ENCODE measurements at regions not wholly inside any gene's neighbourhood (a gene's known extent, or its start where the extent isn't known, plus 50 kb on each side); places are given as distances from the start of the nearest gene placed in this dataset.
"Not testable (repeated sequence)": the region's sequence is repeated elsewhere in the genome, so short reads cannot be mapped to it uniquely, and the experiment has no call there.

GRCh38 chr12:83700838-83701237, 1014.1 kb downstream of the TMTC2 start:
- Histone ChIP-seq H3K36me3 (replicated peaks in 1 of 2; ENCODE audit: insufficient read depth in 1 of 2, low read depth in 2 of 2) (no peaks in the 10 kb centered on the region), H3K4me3 (no peak overlapping the region), H3K27me3 (no peaks in the 10 kb centered on the region), H3K27ac (no peak overlapping the region), H3K4me1 (no peaks in the 10 kb centered on the region), H3K9me3 (no peaks in the 10 kb centered on the region)
- ATAC-seq (no peak), DNase-seq (no peak)
- no peak for TF ChIP-seq POLR2A (IDR thresholded peaks at IDR 0.05)
- no peak for TF ChIP-seq CTCF (IDR thresholded peaks at IDR 0.05)
- WGBS, 2 donors, result 60 to 73% methylated on average over 2 of the region's 2 CpGs
- intact Hi-C loops (cut with DNase I), result no loop called here

GRCh38 chr12:83696311-83696710, 1009.6 kb downstream of the TMTC2 start:
- DNase-seq; H3K4me1 ChIP-seq; H3K27me3 ChIP-seq; H3K9me3 ChIP-seq; H3K27ac ChIP-seq; ATAC-seq; H3K36me3 ChIP-seq (replicated peaks in 1 of 2; ENCODE audit: insufficient read depth in 1 of 2, low read depth in 2 of 2); intact Hi-C loops (cut with DNase I); H3K4me3 ChIP-seq: not testable (repeated sequence)
- WGBS, 2 donors, result 74% methylated on average over 13 of the region's 13 CpGs; no CpG with 5 or more reads in 1 of the 2 donors

GRCh38 chr12:83691730-83692129, 1005.0 kb downstream of the TMTC2 start:
- ATAC-seq, result no peak
- Histone ChIP-seq H3K27ac (no peak overlapping the region), H3K36me3 (replicated peaks in 1 of 2; ENCODE audit: insufficient read depth in 1 of 2, low read depth in 2 of 2) (no peaks in the 10 kb centered on the region), H3K9me3 (no peaks in the 10 kb centered on the region), H3K4me1 (no peaks in the 10 kb centered on the region), H3K4me3 (no peak overlapping the region), H3K27me3 (no peaks in the 10 kb centered on the region)
- TF ChIP-seq CTCF (IDR thresholded peaks at IDR 0.05), result no peak
- TF ChIP-seq POLR2A (IDR thresholded peaks at IDR 0.05), result no peak
- intact Hi-C loops (cut with DNase I), result no loop called here
- DNase-seq, result no peak

- no peaks in the 10 kb centered on the region for H3K27me3 ChIP-seq
- H3K9me3 ChIP-seq, result no peaks in the 10 kb centered on the region
- DNase-seq (no peak), ATAC-seq (no peak)
- WGBS, 2 donors, result 67% methylated on average over 1 of the region's 1 CpG; no CpG with 5 or more reads in 1 of the 2 donors
- no peak for TF ChIP-seq POLR2A (IDR thresholded peaks at IDR 0.05)
- no peak for TF ChIP-seq CTCF (IDR thresholded peaks at IDR 0.05)
- H3K36me3 ChIP-seq (replicated peaks in 1 of 2; ENCODE audit: insufficient read depth in 1 of 2, low read depth in 2 of 2), result no peaks in the 10 kb centered on the region
- H3K4me3 ChIP-seq, result no peak overlapping the region
- H3K4me1 ChIP-seq, result no peaks in the 10 kb centered on the region
- intact Hi-C loops (cut with DNase I), result no loop called here
- H3K27ac ChIP-seq, result no peak overlapping the region
Observed at GRCh38 chr12:83690465-83690864, 1003.8 kb downstream of the TMTC2 start.

- no peak for DNase-seq
- no peak for TF ChIP-seq CTCF (IDR thresholded peaks at IDR 0.05)
- TF ChIP-seq POLR2A (IDR thresholded peaks at IDR 0.05), result no peak
- intact Hi-C loops (cut with DNase I), result no loop called here
- no peaks in the 10 kb centered on the region for H3K4me1 ChIP-seq
- H3K27ac ChIP-seq, result no peak overlapping the region
- no peaks in the 10 kb centered on the region for H3K9me3 ChIP-seq
- H3K27me3 ChIP-seq, result no peaks in the 10 kb centered on the region
- H3K36me3 ChIP-seq (replicated peaks in 1 of 2; ENCODE audit: insufficient read depth in 1 of 2, low read depth in 2 of 2), result no peaks in the 10 kb centered on the region
- WGBS, 2 donors, result 90 to 97% methylated on average over 2 of the region's 2 CpGs
- no peak for ATAC-seq
- H3K4me3 ChIP-seq, result no peak overlapping the region
Observed at GRCh38 chr12:83689333-83689732, 1002.6 kb downstream of the TMTC2 start.
